DOHH2 (cell line): ENCODE measurements at regions not wholly inside any gene's neighbourhood (a gene's known extent, or its start where the extent isn't known, plus 50 kb on each side); places are given as distances from the start of the nearest gene placed in this dataset.

Experiments
- H3F3A ChIP-seq: fragments of 200-600 bp; sonication (generic), shearing (Covaris generic); 2 replicates; pipeline ENCODE4 v1.6.0; 2016; ENCODE audit warnings: antibody characterized with exemption, mild to moderate bottlenecking; ENCODE audit not compliant: control insufficient read depth, insufficient read depth
- H3K27ac ChIP-seq: fragments of 200-600 bp; sonication (generic); 2 replicates; pipeline ENCODE4 v1.5.1; 2014; ENCODE audit warnings: low read depth, mild to moderate bottlenecking, low read length, moderate library complexity
- H3K27me3 ChIP-seq: fragments of 200-600 bp; sonication (generic); 2 replicates; pipeline ENCODE4 v1.6.1; 2014; ENCODE audit warnings: mild to moderate bottlenecking, low read length, mixed read lengths; ENCODE audit not compliant: control insufficient read depth
- H3K36me3 ChIP-seq: fragments of 200-600 bp; sonication (generic); 2 replicates; pipeline ENCODE4 v1.6.1; 2014; ENCODE audit warnings: mild to moderate bottlenecking, low read length, moderate library complexity, mixed read lengths; ENCODE audit not compliant: control insufficient read depth
- H3K4me1 ChIP-seq: fragments of 200-600 bp; sonication (generic); 2 replicates; pipeline ENCODE4 v1.6.1; 2014; ENCODE audit warnings: mild to moderate bottlenecking, low read length, mixed read lengths; ENCODE audit not compliant: control insufficient read depth
- H3K4me2 ChIP-seq: fragments of 200-600 bp; sonication (generic); 2 replicates; pipeline ENCODE4 v1.6.0; 2014; ENCODE audit warnings: mild to moderate bottlenecking, low read length, moderate library complexity
- H3K4me3 ChIP-seq: fragments of 200-600 bp; sonication (generic); 2 replicates; pipeline ENCODE4 v1.5.1; 2014; ENCODE audit warnings: mild to moderate bottlenecking, low read length, mixed read lengths
- H3K79me2 ChIP-seq: fragments of 200-600 bp; sonication (generic); 2 replicates; pipeline ENCODE4 v1.6.1; 2014; ENCODE audit warnings: mild to moderate bottlenecking, low read length, mixed read lengths; ENCODE audit not compliant: control insufficient read depth
- H3K9me2 ChIP-seq: fragments of 200-600 bp; sonication (generic); replicated peaks from 2 replicates; pipeline ENCODE4 v1.6.1; 2014; ENCODE audit warnings: mild to moderate bottlenecking, low read length, mixed read lengths; ENCODE audit not compliant: control insufficient read depth
- H3K9me3 ChIP-seq: fragments of 200-600 bp; sonication (generic); 2 replicates; pipeline ENCODE4 v1.6.1; 2014; ENCODE audit warnings: antibody characterized with exemption, low read length, mixed read lengths; ENCODE audit not compliant: control insufficient read depth, insufficient read depth
- H4K20me1 ChIP-seq: fragments of 200-600 bp; sonication (generic); 2 replicates; pipeline ENCODE4 v1.6.0; 2014; ENCODE audit warnings: low read depth, mild to moderate bottlenecking, antibody characterized with exemption, low read length, moderate library complexity; ENCODE audit not compliant: control insufficient read depth, insufficient read depth
- EZH2phosphoT487 ChIP-seq: fragments of 200-600 bp; sonication (generic); IDR thresholded peaks from 2 replicates; pipeline ENCODE4 v1.6.1; 2017; ENCODE audit warnings: borderline replicate concordance, mild to moderate bottlenecking, antibody characterized with exemption, low read length, moderate library complexity, mixed read lengths
- TF ChIP-seq, protein P1 (sequence below): fragments of 200-600 bp; sonication (generic); IDR thresholded peaks from one replicate; pipeline ENCODE4 v1.5.1; 2014; ENCODE audit warnings: antibody characterized with exemption, mild to moderate bottlenecking, low read depth, low read length; ENCODE audit not compliant: poor library complexity, severe bottlenecking

GRCh38 chr6:28693033-28693750, 167.5 kb downstream of the GPX5 start:
- no peak overlapping the region for H3K4me3 ChIP-seq
- H3K27me3 ChIP-seq, result peaks cover 38% of the 10 kb centered on the region
- no peaks in the 10 kb centered on the region for H3F3A ChIP-seq
- H3K79me2 ChIP-seq, result no peaks in the 10 kb centered on the region
- no peaks in the 10 kb centered on the region for H3K9me3 ChIP-seq
- no peaks in the 10 kb centered on the region for H3K9me2 ChIP-seq
- no peaks in the 10 kb centered on the region for H3K4me1 ChIP-seq
- H3K4me2 ChIP-seq, result no peak overlapping the region
- H3K27ac ChIP-seq, result no peak overlapping the region
- H3K36me3 ChIP-seq, result no peaks in the 10 kb centered on the region
- no peaks in the 10 kb centered on the region for H4K20me1 ChIP-seq
- TF ChIP-seq EZH2phosphoT487, result no peak
- TF ChIP-seq, protein P1, sequence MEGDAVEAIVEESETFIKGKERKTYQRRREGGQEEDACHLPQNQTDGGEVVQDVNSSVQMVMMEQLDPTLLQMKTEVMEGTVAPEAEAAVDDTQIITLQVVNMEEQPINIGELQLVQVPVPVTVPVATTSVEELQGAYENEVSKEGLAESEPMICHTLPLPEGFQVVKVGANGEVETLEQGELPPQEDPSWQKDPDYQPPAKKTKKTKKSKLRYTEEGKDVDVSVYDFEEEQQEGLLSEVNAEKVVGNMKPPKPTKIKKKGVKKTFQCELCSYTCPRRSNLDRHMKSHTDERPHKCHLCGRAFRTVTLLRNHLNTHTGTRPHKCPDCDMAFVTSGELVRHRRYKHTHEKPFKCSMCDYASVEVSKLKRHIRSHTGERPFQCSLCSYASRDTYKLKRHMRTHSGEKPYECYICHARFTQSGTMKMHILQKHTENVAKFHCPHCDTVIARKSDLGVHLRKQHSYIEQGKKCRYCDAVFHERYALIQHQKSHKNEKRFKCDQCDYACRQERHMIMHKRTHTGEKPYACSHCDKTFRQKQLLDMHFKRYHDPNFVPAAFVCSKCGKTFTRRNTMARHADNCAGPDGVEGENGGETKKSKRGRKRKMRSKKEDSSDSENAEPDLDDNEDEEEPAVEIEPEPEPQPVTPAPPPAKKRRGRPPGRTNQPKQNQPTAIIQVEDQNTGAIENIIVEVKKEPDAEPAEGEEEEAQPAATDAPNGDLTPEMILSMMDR, result no peak

DNA sequence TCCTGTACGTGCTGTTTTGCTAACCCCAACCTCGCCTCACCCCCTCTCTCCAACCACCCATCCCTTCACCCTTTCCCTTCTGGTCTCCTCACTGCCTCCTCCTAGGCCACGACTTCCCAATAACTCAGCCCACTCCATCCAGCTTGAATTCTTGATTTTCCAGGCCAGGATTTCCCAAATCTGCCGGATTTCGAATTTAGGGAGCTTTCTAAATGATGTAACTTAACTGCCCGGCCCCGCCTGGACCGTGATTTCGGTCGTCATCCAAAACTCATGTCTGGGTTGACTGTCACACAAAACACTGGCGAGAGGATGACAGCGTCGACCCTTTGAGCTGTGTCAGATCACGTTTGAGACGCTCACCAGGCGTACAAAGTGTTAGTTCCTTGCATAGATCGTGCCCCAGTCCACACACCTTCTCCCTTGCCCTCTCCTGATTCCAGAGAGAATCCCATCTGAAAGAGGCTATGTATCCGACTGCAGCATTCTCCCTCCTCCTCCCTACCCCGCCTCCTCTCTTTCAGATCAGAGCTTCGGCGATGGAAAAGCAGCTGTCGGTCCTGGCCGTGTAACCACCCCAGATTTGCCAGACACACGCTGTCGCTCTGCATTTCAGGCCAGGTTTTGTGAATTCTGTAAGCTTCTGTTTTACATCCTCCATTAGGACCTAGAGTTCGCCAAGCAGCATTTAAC, 168.2 kb downstream of the GPX5 start:
- Histone ChIP-seq H3K9me3 (no peaks in the 10 kb centered on the region), H4K20me1 (no peaks in the 10 kb centered on the region), H3K9me2 (no peaks in the 10 kb centered on the region), H3K27me3 (peaks cover 38% of the 10 kb centered on the region), H3K4me1 (no peaks in the 10 kb centered on the region), H3F3A (no peaks in the 10 kb centered on the region), H3K4me2 (no peak overlapping the region), H3K27ac (no peak overlapping the region), H3K4me3 (no peak overlapping the region), H3K79me2 (no peaks in the 10 kb centered on the region), H3K36me3 (no peaks in the 10 kb centered on the region)
- TF ChIP-seq EZH2phosphoT487, result no peak
- TF ChIP-seq, protein P1, result no peak

GRCh38 chr6:28695715-28696114, 170.0 kb downstream of the GPX5 start:
- Histone ChIP-seq H3K27me3 (peaks cover 42% of the 10 kb centered on the region), H3K36me3 (no peaks in the 10 kb centered on the region), H3K9me3 (no peaks in the 10 kb centered on the region), H3K4me3 (no peak overlapping the region), H3K4me1 (no peaks in the 10 kb centered on the region), H3K79me2 (no peaks in the 10 kb centered on the region), H3K4me2 (no peak overlapping the region), H3F3A (no peaks in the 10 kb centered on the region), H4K20me1 (no peaks in the 10 kb centered on the region), H3K9me2 (no peaks in the 10 kb centered on the region), H3K27ac (no peak overlapping the region)
- TF ChIP-seq, protein P1, result no peak
- no peak for TF ChIP-seq EZH2phosphoT487
